Fibroblast of peridontal ligament (primary cell): ENCODE measurements at regions not wholly inside any gene's neighbourhood (a gene's known extent, or its start where the extent isn't known, plus 50 kb on each side); places are given as distances from the start of the nearest gene placed in this dataset.
"Not testable (repeated sequence)": the region's sequence is repeated elsewhere in the genome, so short reads cannot be mapped to it uniquely, and the experiment has no call there.

Source experiments
- DNase-seq: peaks from one replicate; pipeline ENCODE4 v3.0.0-alpha.2; 2010; ENCODE audit errors: extremely low read depth

DNA sequence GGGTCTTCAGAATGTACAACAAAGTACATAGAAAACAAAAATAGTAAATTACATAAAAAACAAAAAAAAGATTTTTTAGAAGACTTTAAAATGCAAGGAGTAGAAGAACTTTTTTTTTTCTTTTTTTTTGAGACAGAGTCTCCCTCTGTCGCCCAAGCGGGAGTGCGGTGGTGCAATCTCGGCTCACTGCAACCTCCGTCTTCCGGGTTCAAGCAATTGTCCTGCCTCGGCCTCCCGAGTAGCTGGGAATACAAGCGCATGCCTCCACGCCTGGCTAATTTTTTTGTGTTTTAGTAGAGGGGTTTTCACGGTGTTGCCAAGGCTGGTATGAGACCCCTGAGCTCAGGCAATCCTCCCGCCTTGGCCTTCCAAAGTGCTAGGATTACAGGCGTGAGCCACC, 104.5 kb upstream of the ZC3H15 start:
- no peak for DNase-seq

DNA sequence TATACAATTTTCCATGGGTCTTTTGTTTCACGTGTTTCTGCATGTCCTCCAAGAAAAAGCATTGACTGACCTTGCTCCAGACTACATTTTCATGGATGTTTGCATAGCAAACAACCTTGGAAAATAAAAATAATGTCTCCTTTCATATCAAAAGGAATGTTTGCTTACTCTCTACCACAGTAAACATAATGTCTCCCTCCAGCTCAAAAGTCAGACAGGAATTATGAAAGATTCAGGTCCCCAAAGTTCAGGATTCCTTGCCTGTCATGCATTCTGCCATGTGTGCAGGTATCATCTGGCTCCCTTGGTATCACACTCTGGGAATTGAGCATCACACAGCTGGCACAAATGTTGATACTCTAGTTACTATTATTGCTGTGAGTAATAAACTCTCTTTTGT, 103.1 kb upstream of the ZC3H15 start:
- no peak for DNase-seq

DNA sequence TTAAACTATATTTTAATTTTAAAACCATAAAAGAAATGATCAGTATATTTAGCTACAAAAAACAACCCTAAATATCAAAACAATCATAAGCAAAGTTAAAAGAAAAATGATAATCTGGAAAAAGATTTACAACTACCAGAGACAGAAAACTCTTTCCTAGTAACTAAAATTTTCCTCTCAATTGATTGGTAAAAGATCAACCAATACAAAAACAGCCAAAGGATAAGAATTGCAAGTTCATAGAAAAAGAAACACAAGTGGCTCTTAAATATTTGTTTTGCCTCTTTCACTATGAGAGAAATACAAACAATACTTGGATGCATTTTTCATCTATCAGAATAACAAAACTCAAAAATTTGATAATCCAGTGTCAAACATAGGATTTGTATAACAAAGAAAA, 101.8 kb upstream of the ZC3H15 start:
- no peak for DNase-seq

DNA sequence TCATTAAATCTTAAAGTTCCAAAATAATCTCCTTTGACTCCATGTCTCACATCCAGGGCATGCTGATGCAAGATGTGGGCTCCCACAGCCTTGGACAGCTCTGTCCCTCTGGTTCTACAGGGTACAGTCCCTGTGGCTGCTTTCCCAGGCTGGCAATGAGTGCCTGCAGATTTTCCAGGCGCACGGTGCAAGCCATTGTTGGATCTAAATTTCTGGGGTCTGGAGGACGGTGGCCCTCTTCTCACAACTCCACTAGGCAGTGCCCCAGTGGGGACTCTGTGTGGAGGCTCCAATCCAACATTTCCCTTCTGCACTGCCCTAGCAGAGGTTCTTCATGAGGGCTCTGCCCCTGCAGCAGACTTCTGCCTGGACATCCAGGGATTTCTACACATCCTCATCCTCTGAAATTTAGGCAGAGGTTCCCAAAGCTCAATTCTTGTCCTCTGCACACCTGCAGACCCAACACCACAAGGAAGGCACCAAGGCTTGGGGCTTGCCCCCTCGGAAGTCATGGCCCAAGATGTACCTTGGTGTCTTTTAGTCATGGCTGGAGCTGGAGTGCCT, 100.3 kb upstream of the ZC3H15 start:
- not testable (repeated sequence) for DNase-seq

DNA sequence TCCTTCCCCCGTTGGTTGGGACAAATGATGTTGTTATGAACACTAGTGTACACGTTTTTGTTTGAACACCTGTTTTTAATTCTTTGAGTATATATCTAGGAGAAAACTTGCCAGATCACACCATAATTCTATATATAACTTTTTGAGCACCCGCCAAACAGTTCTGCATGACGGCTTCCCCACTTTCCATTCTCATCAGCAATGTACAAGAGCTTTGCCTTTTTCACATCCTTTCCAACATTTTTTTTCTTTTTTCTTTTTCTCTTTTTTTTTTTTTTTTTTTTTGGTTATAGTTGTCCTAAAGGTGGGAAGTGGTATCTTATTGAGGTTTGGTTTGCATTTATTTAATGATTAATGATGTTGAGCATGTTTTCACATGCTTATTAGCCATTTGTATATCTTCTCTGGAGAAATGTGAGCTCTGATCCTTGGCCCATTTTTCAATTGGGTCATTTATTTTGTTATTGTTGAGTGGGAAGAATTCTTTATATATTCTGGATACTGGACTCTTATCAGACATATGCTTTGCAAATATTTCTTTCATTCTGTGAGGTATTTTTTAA, 86.9 kb upstream of the ZC3H15 start:
- DNase-seq: no peak

DNA sequence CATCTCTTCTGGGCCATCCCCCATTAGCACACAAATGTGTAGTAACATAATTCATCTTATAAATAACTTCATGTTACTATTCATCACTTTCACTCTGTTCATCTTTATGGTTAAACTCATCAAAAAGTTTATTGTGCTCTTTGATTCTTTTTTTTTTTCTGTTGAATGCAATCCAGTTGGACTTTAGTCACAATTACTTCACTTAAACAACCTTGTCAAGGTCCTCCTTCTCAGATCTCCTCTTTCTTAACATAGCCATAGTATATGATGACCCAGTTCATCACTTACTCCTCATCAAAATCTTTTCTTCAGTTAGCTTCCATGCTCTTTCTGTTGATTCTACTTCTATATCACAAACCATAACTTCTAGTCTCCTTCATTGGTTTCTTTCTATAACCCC, 80.2 kb upstream of the ZC3H15 start:
- no peak for DNase-seq

DNA sequence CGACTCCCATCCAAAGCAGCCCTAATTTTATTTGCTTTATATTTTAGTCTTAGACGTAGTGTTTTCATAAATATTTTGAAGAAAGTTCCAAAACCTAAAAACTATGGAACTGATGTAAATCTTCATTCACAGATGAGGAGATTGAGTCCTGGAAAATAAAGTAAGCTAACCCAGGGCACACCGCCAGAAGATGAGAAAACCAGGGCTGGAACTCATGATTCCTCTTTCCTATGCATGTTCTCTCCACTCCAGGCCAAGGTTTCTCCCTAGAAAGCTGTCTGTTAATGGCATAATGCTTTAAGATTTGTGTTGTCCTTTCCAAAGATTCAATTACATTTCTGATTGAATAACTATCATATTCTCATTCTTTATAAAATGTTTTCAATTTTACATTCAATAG, 78.4 kb upstream of the ZC3H15 start:
- DNase-seq: no peak

DNA sequence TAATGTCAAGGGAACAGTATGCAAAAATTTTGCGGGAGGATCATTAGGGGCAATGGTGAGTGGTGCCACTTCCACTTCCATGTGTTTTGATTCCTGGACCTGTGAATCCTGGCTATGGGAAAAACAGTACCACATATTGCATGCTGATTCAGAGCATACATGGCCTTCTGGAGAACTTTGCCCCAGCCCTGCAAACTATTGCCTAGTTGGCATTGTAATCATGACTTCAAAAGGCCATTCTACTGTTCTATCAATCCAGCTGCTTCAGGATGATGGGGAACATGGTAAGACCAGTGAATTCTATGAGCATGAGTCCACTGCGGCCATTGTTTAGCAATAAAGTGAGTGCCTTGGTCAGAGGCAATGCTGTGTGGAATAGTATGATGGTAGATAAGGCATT, 75.3 kb upstream of the ZC3H15 start:
- no peak for DNase-seq

DNA sequence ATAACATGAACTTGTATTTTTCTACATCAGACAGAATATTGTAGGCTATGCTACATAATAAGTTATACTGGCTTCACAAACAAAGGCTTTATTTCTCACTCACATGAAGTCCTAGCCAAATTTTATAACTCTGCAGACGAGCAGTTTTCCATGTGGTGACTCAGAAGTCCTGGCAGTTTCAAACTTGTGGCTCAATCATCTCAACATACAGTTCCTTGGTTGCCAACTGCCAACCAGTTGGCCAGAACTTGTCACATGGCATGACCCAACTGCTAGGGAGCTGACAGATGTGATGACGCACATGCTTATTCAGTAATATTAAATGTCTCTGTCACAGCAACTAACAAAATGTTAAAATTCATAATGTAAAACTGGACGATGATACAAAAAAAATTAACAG, 63.8 kb upstream of the ZC3H15 start:
- peak; percentile 96 for DNase-seq

DNA sequence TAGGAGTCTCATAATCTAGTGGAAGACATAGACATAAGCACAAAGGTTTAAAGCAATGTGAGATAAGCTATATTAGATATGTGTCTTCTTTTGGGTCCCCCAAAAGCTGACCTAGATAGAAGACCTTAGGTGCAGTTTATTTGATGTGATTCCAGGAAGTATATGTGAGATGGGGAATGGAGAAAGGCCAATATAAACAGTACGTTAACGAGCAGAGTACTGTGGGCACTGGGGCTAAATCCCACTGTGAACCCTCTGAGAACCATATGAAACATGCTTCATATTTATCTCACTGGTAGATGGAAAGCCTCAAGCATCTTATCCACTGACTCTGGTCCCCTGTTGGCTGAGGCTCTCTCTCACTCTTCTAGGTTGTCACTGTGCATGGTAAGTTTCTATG, 62.6 kb upstream of the ZC3H15 start:
- no peak for DNase-seq

DNA sequence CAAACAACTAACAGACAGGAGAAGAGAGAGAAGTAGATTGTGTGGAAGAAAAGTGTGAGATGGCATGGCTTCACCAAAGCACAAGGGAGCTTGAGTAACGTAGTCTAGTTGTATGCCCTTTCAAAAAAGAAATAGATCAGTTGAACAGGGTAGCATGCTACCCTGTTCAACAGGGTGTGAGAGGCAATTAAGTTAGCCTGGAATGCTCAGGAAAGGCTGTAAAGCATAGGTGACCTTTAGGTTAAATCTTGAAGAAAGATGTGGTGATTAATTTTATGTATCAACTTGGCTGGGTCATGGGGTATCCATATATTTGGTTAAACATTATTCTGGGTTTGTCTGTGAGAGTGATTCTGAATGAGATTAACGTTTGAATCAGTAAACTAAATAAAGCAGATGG, 61.8 kb upstream of the ZC3H15 start:
- DNase-seq: no peak

DNA sequence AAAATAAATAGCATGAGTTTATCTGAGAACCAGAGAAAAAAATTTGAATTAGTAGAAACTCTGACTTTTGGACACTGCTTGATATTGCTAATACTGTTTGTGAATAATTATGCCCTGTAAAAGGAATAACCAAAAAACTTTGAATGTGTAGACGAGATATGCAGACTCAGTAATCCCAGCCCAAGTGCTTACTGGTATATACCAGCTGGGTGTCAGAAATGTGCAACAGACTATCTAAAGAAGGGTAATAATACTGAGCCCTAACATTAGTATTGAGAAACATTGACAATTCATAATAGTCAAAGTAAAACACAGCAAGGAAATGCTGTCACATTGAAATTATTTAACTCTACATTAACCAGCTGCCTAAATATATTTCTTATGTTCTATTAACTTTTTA, 60.5 kb upstream of the ZC3H15 start:
- DNase-seq: no peak

DNA sequence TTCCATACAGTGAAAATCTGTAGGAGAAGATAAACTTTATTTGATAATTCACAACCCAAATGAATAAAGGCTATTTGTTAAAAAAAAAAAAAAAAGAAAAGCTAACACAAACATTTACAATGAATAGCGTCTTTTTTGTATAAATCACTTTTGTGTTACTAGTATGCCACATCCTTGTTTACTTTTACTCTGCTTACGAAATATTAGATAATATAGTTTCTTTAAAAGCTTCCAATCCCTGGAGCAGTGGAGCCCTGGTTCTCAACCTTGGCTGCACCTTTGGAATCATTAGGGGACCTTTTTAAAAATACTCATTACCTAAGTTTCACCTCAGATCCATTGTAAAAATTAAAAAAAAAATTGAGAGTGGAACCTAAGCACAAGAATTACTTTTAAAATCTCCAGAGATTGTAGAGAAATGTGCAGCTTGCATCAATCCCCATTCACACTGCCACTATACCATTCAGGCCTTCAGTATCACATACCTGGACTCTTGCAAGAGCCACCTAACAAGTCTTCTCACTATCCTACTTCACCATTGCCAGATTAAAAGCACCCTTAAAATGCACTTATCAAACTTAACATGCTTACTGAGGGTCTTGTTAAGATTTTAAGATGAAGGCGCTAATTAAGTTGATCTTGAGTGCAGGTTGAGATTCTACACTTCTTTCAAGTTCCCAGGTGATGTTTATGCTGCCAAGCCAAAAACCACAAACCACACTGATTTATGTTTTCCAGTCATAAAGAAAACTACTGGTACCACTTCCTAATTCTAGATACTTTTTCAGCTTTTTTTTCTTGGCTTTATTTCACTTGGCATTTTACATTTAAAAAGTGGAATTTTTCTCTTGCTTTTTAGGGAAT, 59.7 kb upstream of the ZC3H15 start:
- DNase-seq: no peak

DNA sequence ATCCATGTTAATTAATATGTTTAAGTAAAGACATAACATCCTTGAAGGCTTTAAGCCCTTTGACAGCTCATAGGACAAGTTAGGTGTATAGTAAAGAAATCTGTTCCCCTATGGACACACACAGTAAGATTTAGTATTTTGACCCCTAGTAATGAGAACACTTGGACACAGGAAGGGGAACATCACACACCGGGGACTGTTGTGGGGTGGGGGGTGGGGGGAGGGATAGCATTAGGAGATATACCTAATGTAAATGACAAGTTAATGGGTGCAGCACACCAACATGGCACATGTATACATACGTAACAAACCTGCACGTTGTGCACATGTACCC, 59.1 kb upstream of the ZC3H15 start:
- not testable (repeated sequence) for DNase-seq

DNA sequence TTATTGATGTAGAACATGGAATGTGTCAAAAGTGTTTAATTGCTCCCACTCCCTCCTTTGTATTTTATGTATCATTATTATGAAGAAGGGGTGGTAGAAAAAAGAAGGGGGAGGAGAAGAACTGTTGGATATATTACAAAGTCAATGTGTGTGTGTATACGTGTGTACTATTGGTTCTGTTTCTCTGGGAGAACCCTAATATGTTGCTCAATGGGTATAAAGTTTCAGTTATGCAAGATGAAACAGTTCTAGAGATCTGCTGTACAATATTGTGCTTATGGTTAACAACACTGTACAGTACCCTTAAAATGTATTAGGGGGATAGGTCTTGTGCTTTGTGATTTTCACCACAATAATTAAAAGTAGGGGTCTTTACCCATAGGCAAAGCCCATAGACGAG, 58.1 kb upstream of the ZC3H15 start:
- peak; percentile 15 for DNase-seq

DNA sequence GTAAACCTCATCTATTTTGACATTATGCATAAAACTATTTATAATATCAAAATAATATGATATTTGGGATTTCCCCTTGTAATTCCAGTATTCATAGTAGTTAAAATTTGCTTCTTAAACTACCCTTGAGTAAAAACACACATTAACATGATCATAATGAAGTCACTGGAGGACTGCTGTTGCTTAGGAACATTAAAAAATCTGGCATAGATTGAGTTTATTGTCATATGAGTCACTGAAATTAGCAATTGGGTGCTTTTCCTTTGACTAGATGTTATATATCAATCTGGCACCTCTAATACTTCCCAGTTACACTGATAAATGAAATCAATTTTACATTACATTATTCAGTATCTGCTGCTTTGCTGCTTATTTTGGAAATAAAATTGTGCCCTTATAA, 57.0 kb upstream of the ZC3H15 start:
- peak; percentile 35 for DNase-seq

DNA sequence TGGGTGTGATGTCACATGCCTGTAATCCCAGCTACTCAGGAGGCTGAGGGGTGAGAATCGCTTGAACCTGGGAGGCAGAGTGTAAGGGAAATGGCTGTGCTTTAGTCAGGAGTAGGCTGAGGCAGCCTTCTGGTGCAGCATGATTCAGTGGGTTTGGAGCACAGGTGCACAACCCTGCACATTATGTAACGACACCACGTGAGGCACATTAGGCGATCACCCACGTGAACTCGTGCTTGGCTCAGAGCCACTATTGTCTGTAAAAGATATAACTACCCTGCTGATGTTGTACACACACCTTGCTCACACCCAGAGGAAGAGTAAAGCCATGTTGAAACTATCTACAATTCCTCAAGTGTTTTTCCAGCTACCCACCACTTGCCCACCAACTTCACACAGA, 54.8 kb upstream of the ZC3H15 start:
- no peak for DNase-seq

DNA sequence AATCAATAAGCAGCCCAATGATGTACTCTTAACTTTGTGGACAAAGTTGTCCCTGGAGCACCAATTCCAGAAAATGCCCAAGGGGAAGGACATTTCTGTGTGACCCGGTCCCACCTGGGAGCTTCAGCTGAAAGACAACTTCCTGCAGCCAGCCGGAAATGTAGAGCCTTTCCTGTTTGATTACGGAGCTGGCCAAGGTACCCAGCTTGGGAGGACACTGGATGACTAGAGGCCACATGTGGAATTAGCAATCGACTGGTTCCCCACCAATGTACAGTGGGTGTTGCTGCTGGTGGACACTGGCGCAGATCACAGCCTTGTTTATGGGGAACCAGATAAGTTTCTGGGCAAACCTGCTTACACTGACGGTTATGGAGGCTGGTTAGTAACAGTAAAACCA, 53.0 kb upstream of the ZC3H15 start:
- no peak for DNase-seq

DNA sequence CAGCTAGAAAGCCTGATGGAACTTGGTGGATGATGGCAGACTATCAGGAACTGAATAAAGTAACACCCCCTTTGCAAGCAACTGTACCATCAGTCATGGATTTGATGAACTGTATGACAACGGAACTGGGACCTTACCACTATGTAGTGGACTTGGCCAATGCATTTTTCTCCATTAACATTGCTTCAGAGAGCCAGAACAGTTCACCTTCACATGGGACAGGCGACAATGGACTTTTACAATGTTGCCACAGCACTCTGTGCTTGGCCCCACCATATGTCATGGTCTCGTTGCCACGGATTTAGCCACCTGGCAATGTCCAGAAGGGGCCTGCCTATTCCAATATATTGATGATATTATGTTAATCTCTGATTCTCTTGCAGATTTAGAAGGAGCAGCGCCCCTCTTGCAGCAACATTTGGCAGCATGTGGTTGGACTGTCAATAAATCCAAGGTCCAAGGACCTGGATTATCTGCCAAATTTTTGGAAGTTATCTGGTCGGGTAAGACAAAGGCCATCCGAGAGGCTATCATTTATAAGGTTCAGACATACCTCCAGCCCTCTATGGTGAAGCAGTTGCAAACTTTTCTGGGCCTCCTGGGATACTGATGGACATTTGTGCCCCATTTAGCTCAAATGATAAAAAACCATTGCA, 52.2 kb upstream of the ZC3H15 start:
- no peak for DNase-seq
